ENCODE measurements at regions not wholly inside any gene's neighbourhood (a gene's known extent, or its start where the extent isn't known, plus 50 kb on each side); places are given as distances from the start of the nearest gene placed in this dataset.
A peak's percentile ranks its signal among the peaks of the same experiment; 100 is the strongest.

- Histone ChIP-seq H3K27me3 (ENCODE audit: control insufficient read depth in 1 of 2, insufficient read depth in 2 of 2, low read length in 1 of 2) (no peaks in the 10 kb centered on the region), H3K27ac (ENCODE audit: low read depth in 1 of 2, low read length in 2 of 2) (no peak overlapping the region), H3K9me3 (ENCODE audit: control insufficient read depth, low read length) (no peaks in the 10 kb centered on the region), H3K36me3 (ENCODE audit: control insufficient read depth in 1 of 2, insufficient read depth in 2 of 2, low read length in 1 of 2) (no peaks in the 10 kb centered on the region), H3K4me3 (ENCODE audit: low read length in 2 of 2) (no peak overlapping the region), H3K4me1 (ENCODE audit: control insufficient read depth in 1 of 2, insufficient read depth in 2 of 2, low read length in 2 of 2) (no peaks in the 10 kb centered on the region)
- 83 to 86% methylated on average over 4 of the region's 4 CpGs for WGBS, 2 donors
- DNase-seq (no peak), ATAC-seq (ENCODE audit: low FRiP score) (no peak)
- intact Hi-C loops (cut with DNase I) = no loop called here
Measured at GRCh38 chr2:150646746-150647145, 159.3 kb upstream of the RND3 start.

DNA sequence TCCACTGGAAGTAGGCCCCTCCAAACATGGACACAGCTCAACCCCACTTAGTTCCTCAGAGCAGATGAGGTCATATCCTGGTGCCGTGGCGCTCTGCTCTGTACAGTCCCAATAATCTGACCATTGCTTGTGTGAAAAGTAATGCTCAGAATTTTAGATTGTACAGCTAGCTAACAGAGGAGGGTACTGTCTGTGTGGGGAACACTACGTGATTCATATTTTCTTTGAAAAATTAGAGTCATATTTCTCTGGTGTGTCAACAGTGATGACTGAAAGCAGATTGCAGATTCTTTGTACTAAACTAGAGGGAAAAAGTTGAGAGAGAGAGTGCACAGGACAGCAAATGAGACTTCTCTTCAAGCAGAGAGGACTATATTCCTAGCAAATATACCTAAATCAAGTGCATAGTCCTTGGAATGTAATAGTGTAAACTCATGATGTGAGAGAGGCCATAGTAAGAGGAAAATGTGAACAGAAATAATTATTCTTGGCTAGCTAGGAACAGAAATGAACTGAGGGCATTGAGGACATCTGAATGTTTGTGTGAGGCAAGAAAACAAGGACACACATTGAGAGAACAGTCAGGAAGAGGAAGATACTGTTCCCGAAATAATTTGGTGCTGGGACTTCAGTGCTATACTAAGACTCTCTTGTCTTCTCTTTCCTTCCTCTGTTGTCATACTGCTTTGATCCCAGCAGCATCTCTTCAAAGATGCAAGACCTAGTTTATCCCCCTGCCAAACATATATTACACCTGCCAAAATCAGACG lies 157.0 kb upstream of the RND3 start:
- intact Hi-C loops (cut with DNase I) = no loop called here
- Histone ChIP-seq H3K4me3 (ENCODE audit: low read length in 2 of 2) (no peak overlapping the region), H3K9me3 (ENCODE audit: control insufficient read depth, low read length) (no peaks in the 10 kb centered on the region), H3K27me3 (ENCODE audit: control insufficient read depth in 1 of 2, insufficient read depth in 2 of 2, low read length in 1 of 2) (no peaks in the 10 kb centered on the region), H3K36me3 (ENCODE audit: control insufficient read depth in 1 of 2, insufficient read depth in 2 of 2, low read length in 1 of 2) (no peaks in the 10 kb centered on the region), H3K4me1 (ENCODE audit: control insufficient read depth in 1 of 2, insufficient read depth in 2 of 2, low read length in 2 of 2) (peaks cover 0 to 3% of the 10 kb centered on the region in 2 donors), H3K27ac (ENCODE audit: low read depth in 1 of 2, low read length in 2 of 2) (no peak overlapping the region)
- WGBS, 2 donors = 31 to 41% methylated on average over 5 of the region's 5 CpGs
- DNase-seq (no peak), ATAC-seq (ENCODE audit: low FRiP score) (no peak)

- Histone ChIP-seq H3K27me3 (ENCODE audit: control insufficient read depth in 1 of 2, insufficient read depth in 2 of 2, low read length in 1 of 2) (no peaks in the 10 kb centered on the region), H3K27ac (ENCODE audit: low read depth in 1 of 2, low read length in 2 of 2) (no peak overlapping the region), H3K9me3 (ENCODE audit: control insufficient read depth, low read length) (no peaks in the 10 kb centered on the region), H3K36me3 (ENCODE audit: control insufficient read depth in 1 of 2, insufficient read depth in 2 of 2, low read length in 1 of 2) (no peaks in the 10 kb centered on the region), H3K4me3 (ENCODE audit: low read length in 2 of 2) (no peak overlapping the region), H3K4me1 (ENCODE audit: control insufficient read depth in 1 of 2, insufficient read depth in 2 of 2, low read length in 2 of 2) (peaks cover 0 to 3% of the 10 kb centered on the region in 2 donors)
- no peak for DNase-seq
- no peak for ATAC-seq (ENCODE audit: low FRiP score)
- intact Hi-C loops (cut with DNase I) = no loop called here
- WGBS, 2 donors = 90 to 91% methylated on average over 10 of the region's 10 CpGs
Measured at GRCh38 chr2:150643114-150643725, 155.8 kb upstream of the RND3 start.

- intact Hi-C loops (cut with DNase I) = no loop called here
- Histone ChIP-seq H3K4me1 (ENCODE audit: control insufficient read depth in 1 of 2, insufficient read depth in 2 of 2, low read length in 2 of 2) (peaks cover 0 to 3% of the 10 kb centered on the region in 2 donors), H3K27ac (ENCODE audit: low read depth in 1 of 2, low read length in 2 of 2) (no peak overlapping the region), H3K4me3 (ENCODE audit: low read length in 2 of 2) (no peak overlapping the region), H3K27me3 (ENCODE audit: control insufficient read depth in 1 of 2, insufficient read depth in 2 of 2, low read length in 1 of 2) (no peaks in the 10 kb centered on the region), H3K36me3 (ENCODE audit: control insufficient read depth in 1 of 2, insufficient read depth in 2 of 2, low read length in 1 of 2) (no peaks in the 10 kb centered on the region), H3K9me3 (ENCODE audit: control insufficient read depth, low read length) (no peaks in the 10 kb centered on the region)
- ATAC-seq (ENCODE audit: low FRiP score) (peak; percentile 30), DNase-seq (no peak)
- 16 to 31% methylated on average over 4 of the region's 4 CpGs for WGBS, 2 donors
Measured at GRCh38 chr2:150640039-150640438, 152.6 kb upstream of the RND3 start.

DNA sequence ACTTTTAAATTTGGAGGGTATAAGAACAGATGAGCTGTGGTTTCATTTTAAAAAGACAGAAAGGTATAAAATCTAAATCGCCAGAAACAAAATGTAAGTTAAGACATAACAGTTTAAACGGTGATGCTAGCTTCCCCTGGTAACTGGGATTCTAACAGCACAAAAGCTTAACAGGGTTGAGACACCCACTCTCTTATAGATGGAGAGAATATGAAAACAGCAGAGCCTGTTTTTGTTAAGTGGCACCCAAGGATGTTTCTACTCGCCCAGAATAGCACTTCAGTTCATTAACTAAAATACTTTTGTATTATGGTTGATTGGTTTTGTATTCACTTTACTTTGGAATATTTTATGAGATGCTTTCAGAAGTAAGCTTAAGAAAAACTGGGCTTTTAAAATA lies 151.9 kb upstream of the RND3 start:
- H3K27me3 ChIP-seq (ENCODE audit: control insufficient read depth in 1 of 2, insufficient read depth in 2 of 2, low read length in 1 of 2) = no peaks in the 10 kb centered on the region
- no peaks in the 10 kb centered on the region for H3K9me3 ChIP-seq (ENCODE audit: control insufficient read depth, low read length)
- H3K36me3 ChIP-seq (ENCODE audit: control insufficient read depth in 1 of 2, insufficient read depth in 2 of 2, low read length in 1 of 2) = no peaks in the 10 kb centered on the region
- WGBS, 2 donors = 39 to 50% methylated on average over 3 of the region's 3 CpGs
- no peak overlapping the region for H3K4me3 ChIP-seq (ENCODE audit: low read length in 2 of 2)
- DNase-seq (no peak), ATAC-seq (ENCODE audit: low FRiP score) (no peak)
- H3K4me1 ChIP-seq (ENCODE audit: control insufficient read depth in 1 of 2, insufficient read depth in 2 of 2, low read length in 2 of 2) = peaks cover 0 to 3% of the 10 kb centered on the region in 2 donors
- H3K27ac ChIP-seq (ENCODE audit: low read depth in 1 of 2, low read length in 2 of 2) = no peak overlapping the region
- intact Hi-C loops (cut with DNase I) = no loop called here

- 47 to 57% methylated on average over 2 of the region's 2 CpGs for WGBS, 2 donors
- Histone ChIP-seq H3K9me3 (ENCODE audit: control insufficient read depth, low read length) (no peaks in the 10 kb centered on the region), H3K4me1 (ENCODE audit: control insufficient read depth in 1 of 2, insufficient read depth in 2 of 2, low read length in 2 of 2) (peaks cover 0 to 4% of the 10 kb centered on the region in 2 donors), H3K27ac (ENCODE audit: low read depth in 1 of 2, low read length in 2 of 2) (no peak overlapping the region), H3K36me3 (ENCODE audit: control insufficient read depth in 1 of 2, insufficient read depth in 2 of 2, low read length in 1 of 2) (no peaks in the 10 kb centered on the region), H3K4me3 (ENCODE audit: low read length in 2 of 2) (no peak overlapping the region), H3K27me3 (ENCODE audit: control insufficient read depth in 1 of 2, insufficient read depth in 2 of 2, low read length in 1 of 2) (no peaks in the 10 kb centered on the region)
- no peak for ATAC-seq (ENCODE audit: low FRiP score)
- intact Hi-C loops (cut with DNase I) = no loop called here
- DNase-seq = no peak
Measured at GRCh38 chr2:150631236-150631821, 143.9 kb upstream of the RND3 start.

- intact Hi-C loops (cut with DNase I) = no loop called here
Measured at GRCh38 chr2:150630587-150631235, 143.2 kb upstream of the RND3 start.

GRCh38 chr2:150627526-150627925 lies 140.1 kb upstream of the RND3 start:
- Histone ChIP-seq H3K4me3 (ENCODE audit: low read length in 2 of 2) (no peak overlapping the region), H3K9me3 (ENCODE audit: control insufficient read depth, low read length) (no peaks in the 10 kb centered on the region), H3K4me1 (ENCODE audit: control insufficient read depth in 1 of 2, insufficient read depth in 2 of 2, low read length in 2 of 2) (peaks cover 0 to 4% of the 10 kb centered on the region in 2 donors), H3K27ac (ENCODE audit: low read depth in 1 of 2, low read length in 2 of 2) (no peak overlapping the region), H3K36me3 (ENCODE audit: control insufficient read depth in 1 of 2, insufficient read depth in 2 of 2, low read length in 1 of 2) (no peaks in the 10 kb centered on the region), H3K27me3 (ENCODE audit: control insufficient read depth in 1 of 2, insufficient read depth in 2 of 2, low read length in 1 of 2) (no peaks in the 10 kb centered on the region)
- DNase-seq (no peak), ATAC-seq (ENCODE audit: low FRiP score) (no peak)
- intact Hi-C loops (cut with DNase I) = no loop called here

More at GRCh38 chr2:150630587-150631235, 143.2 kb upstream of the RND3 start:
- Histone ChIP-seq H3K4me1 (ENCODE audit: control insufficient read depth in 1 of 2, insufficient read depth in 2 of 2, low read length in 2 of 2) (peaks cover 0 to 4% of the 10 kb centered on the region in 2 donors), H3K9me3 (ENCODE audit: control insufficient read depth, low read length) (no peaks in the 10 kb centered on the region), H3K27ac (ENCODE audit: low read depth in 1 of 2, low read length in 2 of 2) (no peak overlapping the region), H3K36me3 (ENCODE audit: control insufficient read depth in 1 of 2, insufficient read depth in 2 of 2, low read length in 1 of 2) (no peaks in the 10 kb centered on the region), H3K4me3 (ENCODE audit: low read length in 2 of 2) (no peak overlapping the region), H3K27me3 (ENCODE audit: control insufficient read depth in 1 of 2, insufficient read depth in 2 of 2, low read length in 1 of 2) (no peaks in the 10 kb centered on the region)
- WGBS, 2 donors = 80 to 86% methylated on average over 3 of the region's 3 CpGs
- DNase-seq = no peak
- ATAC-seq (ENCODE audit: low FRiP score) = no peak

All from aorta (tissue), 5 donors.